Astrocyte of the hippocampus (primary cell): ENCODE measurements at regions not wholly inside any gene's neighbourhood (a gene's known extent, or its start where the extent isn't known, plus 50 kb on each side); places are given as distances from the start of the nearest gene placed in this dataset.
"Not testable (repeated sequence)": the region's sequence is repeated elsewhere in the genome, so short reads cannot be mapped to it uniquely, and the experiment has no call there.

Experiments used
- DNase-seq: peaks from one replicate; pipeline ENCODE4 v3.0.0; 2011; ENCODE audit warnings: low read depth, low spot score

- peak; percentile 94 for DNase-seq
Measured at GRCh38 chr4:11130195-11130970, 298.3 kb downstream of the HS3ST1 start.

GRCh38 chr4:11120435-11120834 is 308.3 kb downstream of the HS3ST1 start:
- DNase-seq: no peak

GRCh38 chr4:11119474-11119873 is 309.2 kb downstream of the HS3ST1 start:
- no peak for DNase-seq

DNA sequence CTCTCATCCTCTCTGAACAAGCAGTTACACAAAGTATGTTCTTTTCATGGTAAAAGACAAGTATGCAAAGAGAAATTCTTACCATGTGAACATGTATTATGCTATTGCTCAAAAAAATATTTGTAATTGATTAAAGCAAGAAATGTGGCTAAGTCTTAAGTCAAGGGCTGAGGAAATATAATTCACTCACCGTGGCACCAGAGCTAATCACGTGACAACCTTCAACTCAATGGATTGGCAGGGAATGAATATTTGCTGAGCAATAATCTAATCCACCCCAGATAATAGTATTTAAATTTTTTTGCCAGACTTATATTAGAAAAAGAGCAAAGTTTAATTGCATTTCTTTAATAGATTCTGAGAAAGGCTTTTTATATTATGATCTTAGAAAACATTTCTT is 310.2 kb downstream of the HS3ST1 start:
- no peak for DNase-seq

- DNase-seq: no peak
Measured at GRCh38 chr4:11116940-11117339, 311.8 kb downstream of the HS3ST1 start.

DNA sequence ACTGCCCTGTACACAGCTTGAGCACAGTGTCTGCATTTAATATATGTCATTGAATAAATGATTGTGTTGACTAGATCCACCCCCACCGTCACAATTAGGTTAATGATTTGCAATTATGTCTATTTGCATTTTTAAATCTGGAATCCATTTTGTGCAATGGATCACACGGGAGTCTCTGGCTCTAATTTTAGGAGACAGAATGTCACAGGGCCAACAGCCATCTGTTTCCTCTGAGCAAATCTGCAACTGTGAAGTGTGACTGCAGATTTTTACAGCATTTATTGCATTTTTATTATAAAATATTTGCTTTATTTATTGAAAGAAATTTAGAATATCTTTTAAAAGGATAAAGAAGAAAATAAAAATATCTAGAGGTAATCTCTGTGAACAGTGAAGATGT is 316.8 kb downstream of the HS3ST1 start:
- DNase-seq: no peak

DNA sequence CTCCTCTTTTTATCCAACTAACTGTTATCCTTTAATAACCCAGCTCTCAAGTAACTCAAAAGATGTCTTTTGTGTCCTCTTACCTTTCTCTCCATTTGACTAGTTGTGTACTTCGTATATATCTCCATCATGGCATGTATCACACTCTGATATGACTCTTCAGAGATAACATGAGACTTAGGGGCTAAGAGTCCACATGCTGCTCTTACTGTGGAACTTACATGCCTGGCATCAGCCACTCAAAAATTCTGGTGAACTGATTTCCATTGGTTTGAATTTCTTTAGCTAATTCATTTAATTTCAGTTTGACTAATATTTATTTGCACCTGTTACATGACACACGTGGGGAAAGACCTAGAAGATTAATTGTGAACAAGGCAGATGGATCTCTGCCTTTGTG is 317.3 kb downstream of the HS3ST1 start:
- no peak for DNase-seq

- DNase-seq: no peak
Measured at GRCh38 chr4:11106759-11107158, 321.9 kb downstream of the HS3ST1 start.

- DNase-seq: peak; percentile 33
Measured at GRCh38 chr4:11106190-11106589, 322.5 kb downstream of the HS3ST1 start.

DNA sequence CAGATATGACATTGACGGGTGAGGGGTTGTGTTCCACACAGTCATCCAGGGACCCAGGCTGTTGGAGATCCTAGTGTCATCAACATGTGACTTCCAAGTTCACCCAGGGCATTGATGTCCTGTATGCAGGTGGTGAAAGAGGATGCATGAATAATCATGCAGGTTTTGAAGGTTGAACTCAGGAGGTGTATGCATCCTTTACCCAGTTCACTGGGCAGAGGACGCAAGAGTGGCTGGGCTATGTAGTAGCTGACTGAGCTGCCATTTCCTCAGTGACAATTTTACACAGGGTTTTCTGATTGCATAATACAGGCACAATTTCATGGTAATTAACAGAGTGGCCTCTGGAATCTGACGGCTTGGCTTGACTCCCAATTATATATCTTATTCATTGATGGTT is 323.0 kb downstream of the HS3ST1 start:
- no peak for DNase-seq

DNA sequence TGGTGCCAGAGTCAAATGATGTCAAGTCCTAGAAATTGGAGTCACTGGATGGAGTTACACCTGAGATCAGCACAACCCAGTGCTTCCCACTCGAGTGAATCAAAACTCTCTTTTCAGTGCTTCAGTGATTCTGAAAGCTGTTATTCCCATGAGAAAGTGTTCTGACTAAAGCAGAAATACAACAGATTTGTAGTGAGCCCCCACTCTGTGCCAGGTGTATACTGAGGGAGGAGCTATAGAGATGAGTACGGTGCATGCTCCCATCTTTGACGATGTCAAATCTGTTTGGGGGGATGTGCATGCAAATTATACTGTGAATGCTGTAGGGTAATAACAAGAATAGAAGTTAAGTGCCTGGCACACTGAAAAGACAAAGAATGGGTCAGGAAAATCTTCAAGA is 330.2 kb downstream of the HS3ST1 start:
- DNase-seq: no peak

DNA sequence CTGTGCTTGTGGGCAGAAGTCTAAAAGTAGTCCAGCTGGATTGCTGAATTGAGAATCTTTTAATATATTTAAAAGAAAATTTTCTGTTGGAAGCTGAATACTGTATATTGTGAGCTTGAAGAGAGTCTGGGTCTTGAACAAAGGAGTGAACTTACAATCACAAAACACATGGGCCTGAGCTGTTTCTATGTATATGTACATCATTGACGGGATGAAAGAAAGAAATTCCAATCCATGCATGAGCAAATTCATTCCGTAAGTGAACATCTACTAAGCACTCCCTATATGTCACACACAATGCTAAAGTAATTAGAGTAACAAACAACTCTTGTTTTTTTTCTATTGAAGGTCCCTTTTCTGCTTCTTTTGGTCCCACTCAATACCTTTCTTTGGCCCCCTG is 331.0 kb downstream of the HS3ST1 start:
- no peak for DNase-seq

GRCh38 chr4:11081006-11081405 is 347.7 kb downstream of the HS3ST1 start:
- DNase-seq: no peak

DNA sequence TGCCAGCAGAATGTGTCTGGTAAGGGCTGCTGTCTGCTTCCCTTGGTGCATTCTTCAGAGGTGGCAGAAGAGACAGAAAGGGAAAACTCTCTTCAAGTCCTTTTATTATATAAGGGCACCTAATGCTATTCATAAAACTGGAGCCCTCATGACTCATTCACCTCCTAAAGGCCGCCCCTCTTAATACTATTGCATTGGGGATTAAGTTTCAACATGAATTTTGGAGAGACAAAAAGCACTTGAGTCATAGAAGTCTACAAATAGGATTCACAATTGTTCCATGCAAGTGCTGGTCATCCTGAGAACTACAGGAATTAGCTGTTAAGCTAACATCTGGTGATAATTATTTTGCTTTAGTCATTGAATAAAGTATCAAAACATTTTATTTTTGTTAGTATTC is 349.5 kb downstream of the HS3ST1 start:
- no peak for DNase-seq

- peak; percentile 16 for DNase-seq
Measured at GRCh38 chr4:11074581-11075241, 354.0 kb downstream of the HS3ST1 start.

DNA sequence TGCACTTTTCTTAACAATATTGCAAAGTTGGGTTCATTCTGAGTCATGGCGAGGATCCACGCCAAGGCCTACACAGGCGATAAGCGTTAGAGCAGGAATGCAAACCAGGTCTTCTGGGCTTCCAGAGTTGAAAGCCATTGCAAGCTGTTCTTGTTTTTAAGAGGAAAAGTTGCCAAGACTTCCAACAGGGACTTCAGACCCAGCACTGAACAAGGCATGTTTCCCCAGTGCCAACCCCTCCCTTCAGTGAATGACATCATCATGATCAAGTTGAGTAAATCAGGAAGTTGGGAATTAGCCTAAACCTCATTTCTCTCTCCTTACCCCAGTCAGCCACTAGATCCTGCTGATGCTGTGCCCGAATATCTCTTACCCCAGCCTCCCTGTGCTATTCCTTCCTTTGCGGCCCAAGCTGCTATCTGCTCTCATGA is 355.1 kb downstream of the HS3ST1 start:
- peak; percentile 95 for DNase-seq

- no peak for DNase-seq
Measured at GRCh38 chr4:11072999-11073398, 355.7 kb downstream of the HS3ST1 start.

- DNase-seq: no peak
Measured at GRCh38 chr4:11072463-11072862, 356.2 kb downstream of the HS3ST1 start.

DNA sequence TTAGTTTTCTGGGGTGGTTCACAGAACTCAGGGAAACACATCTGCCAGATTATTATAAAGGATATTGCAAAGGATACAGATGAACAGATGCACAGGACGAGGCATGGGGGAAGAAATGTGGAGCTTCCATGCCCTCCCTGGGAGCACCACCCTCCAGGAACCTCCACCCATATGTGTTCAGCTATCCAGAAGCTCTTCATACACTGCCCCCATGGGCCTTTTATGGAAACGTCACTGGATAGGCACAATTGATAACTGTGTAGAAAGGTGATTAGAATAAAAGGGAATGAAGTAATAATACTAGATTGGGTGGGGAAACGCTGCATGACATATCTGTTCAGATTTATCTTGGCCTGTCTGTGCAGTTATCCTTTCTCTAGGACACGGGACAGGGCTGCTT is 357.9 kb downstream of the HS3ST1 start:
- no peak for DNase-seq

DNA sequence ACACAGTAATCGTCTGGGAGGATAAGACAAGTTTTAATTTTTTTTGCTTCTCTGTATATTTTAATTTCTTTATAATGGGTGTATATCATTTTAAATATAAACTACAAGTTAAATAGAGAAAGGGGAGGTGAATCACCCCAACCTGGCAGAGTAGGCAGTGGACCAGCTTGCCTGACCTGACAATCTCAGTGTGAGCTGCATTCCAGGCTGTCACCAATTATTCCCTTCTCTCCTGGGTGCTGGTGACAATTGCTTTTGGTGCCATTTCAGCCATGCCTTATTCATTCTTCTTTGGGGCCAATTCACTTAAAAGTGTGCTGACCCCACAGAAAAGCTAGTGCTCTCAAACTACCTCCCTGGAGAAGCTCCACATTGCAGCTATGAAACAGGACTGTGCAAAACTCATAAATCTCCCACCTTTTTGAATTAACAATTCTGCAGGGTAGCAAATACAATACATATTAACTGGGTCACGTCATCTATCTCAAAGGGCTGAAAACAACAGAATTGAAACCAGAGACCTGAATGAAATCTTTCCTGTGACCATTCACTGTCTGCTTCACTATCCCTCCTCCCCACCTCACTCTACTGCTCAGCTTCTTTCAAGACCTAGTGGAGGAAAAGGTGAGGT is 359.0 kb downstream of the HS3ST1 start:
- no peak for DNase-seq

GRCh38 chr4:11069083-11069482 is 359.6 kb downstream of the HS3ST1 start:
- no peak for DNase-seq

DNA sequence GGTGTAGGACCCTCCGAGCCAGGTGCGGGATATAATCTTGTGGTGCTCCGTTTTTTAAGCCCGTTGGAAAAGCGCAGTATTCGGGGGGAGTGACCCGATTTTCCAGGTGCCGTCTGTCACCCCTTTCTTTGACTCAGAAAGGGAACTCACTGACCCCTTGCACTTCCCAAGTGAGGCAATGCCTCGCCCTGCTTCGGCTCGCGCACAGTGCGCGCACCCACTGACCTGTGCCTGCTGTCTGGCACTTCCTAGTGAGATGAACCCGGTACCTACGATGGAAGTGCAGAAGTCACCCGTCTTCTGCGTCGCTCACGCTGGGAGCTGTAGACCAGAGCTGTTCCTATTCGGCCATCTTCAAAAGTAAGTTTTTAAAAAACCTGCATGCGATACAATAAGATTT is 362.1 kb downstream of the HS3ST1 start:
- not testable (repeated sequence) for DNase-seq

DNA sequence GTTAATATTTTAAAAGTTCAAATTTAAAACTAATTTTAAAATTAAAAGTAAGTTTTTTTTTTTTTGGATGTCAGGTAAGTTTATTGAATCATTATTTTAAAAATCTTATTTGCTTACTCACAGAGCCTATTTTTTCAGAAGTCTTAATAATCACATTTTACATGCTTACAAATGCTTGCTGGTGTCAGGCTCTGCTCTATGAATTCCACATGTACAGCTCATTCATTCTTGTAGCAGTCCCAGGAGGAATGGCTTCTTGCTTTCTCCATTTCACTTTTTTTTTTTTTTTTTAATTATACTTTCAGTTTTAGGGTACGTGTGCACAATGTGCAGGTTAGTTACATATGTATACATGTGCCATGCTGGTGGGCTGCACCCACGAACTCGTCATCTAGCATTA is 368.1 kb downstream of the HS3ST1 start:
- DNase-seq: not testable (repeated sequence)
